Muscle of back (tissue), 3 donors: ENCODE measurements at regions not wholly inside any gene's neighbourhood (a gene's known extent, or its start where the extent isn't known, plus 50 kb on each side); places are given as distances from the start of the nearest gene placed in this dataset.
A peak's percentile ranks its signal among the peaks of the same experiment; 100 is the strongest.

Experiments
- DNase-seq, 3 donors: peaks; one replicate each; pipeline versions ENCODE4 v3.0.0 to v3.0.0-alpha.2; 2013

DNA sequence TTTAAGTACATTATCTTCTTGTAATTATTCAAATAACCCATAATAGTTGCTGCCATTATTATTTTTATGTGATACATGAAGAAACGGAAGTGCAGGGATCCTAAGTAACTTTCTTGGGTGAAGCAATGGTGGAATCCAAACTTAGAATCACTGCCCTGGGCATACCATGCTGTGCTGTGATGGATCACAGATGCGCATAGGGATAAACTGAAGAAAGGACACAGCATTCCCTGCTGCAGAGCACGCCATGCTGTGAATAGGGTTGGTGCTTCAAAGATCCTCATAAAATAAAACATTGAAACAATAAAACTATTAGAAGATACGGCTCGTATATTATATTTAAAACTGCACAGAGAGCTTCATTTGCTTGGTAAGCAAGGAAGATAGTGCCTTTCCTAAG is 211.7 kb upstream of the ADAMTS16 start:
- DNase-seq: no peak

DNA sequence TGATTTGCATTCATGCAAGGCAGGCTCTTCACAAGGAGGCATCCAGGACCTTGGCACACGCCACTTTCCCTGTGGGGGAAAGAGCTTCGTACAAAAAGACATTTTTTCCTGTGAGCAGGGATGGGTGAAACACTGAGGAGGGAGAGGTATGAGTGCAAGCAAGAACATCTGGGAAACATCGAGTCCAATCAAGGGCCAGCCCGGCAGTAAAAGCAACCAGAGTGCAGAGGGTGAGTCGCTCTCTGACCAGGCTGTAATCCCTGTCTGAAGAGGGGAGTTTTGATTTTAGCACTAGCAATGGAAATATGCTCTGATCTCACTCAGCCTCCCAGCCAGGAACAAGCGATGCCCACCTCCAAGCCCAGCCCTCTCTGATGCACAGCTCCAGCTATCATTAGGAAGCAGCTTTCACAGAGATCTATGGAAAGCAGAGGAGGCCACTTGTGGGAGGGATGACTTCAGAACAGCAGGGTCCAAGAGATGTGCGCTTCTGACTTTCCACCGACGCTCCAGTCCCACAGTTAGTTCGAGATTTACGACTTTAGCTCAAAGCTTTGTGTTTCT is 211.0 kb upstream of the ADAMTS16 start:
- DNase-seq: peak in 2 of 3 donors; percentile 36 to 81

DNA sequence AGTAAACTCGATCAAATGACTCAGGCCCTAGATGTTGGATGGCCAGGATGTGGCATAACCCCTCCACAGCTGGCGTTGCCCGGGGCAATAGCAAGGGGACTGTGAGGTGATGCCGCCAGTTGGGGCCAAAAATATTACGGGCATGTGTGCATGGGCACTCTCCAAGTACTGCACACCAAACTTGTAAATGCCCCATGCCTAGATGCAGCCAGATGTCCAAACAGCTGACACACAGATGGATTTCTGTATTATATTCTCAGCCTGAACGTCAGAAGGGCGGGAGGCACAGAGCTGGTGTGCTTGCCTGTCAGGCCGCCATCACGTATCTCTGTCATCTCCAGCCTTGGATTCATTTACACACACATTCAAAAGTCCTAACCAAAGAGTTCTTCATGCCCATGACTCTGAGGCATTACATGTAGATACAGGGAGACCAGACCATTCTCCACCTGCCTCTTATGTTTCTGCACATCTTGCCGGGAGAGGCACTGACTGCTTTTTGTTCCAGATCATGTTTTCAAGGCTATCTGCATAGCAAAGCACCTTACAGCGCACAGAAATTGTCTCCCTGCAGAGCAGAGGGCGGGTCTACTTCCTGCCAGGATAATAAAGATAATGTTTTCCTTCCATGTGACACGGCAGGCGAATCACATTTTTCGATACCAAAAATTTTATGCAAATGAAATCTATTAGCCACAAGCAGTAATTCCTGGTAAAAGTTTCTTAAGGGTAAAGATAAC is 200.9 kb upstream of the ADAMTS16 start:
- peak in 2 of 3 donors; percentile 44 to 60 for DNase-seq

DNA sequence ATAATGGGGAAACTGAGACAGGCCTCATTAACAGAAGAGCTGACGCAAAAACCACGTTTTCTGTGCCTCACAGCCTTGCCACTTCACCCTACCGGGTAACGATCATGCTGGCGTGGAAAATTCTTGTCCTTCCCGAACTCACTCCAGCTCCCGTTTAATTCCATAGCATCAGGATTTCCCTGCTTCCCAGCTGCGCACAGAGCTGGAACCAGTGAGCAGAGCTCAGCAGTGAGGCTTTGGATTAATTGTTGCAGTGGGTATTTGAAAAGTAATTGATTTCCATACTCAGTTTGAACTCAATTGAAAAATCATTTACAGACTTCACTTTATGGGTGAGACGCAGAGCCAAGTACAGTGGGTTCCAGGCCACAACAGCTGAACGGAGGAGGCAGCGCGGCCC is 199.0 kb upstream of the ADAMTS16 start:
- no peak for DNase-seq

DNA sequence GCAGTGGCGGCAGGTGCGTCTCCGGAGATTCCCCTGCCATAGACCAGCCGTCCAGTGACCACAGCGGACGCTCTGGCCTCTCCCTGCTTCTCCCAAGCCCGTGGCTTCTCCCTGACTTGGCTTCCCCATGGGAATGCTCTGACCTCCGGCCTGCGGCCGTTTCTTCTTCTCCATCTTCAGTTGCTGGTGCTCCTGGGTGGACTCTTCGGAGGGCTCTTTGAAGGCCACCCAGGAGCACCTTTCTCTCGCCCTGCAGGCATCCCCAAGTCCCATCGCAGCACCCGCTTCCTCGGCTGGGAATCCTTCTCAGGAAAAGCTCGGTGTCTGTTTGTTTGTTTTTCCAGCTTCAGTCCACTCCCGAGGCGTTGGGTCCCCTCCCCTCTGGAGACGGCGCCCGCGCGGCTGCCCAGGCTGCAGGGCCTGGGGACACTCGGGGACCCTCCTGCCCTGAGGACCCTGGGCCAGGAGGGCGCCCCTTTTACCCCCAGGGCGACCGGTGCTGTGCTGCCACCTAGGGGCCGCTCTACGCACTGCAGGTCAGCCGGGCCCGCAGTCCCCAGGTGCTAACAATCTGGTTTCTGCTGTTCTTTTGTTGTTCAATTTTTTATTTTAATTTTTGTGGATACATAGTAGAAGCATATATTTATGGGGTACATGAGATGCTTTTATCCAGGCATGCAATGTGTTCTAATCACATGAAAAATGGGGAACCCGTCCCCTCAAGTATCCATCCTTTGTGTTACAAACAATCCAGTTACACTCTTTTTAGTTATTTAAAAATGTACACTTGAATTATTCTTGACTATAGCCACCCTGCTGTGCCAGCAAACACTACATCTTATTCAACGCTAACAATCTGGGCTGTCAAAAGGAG is 197.9 kb upstream of the ADAMTS16 start:
- peak in 1 of 3 donors; percentile 41 for DNase-seq

DNA sequence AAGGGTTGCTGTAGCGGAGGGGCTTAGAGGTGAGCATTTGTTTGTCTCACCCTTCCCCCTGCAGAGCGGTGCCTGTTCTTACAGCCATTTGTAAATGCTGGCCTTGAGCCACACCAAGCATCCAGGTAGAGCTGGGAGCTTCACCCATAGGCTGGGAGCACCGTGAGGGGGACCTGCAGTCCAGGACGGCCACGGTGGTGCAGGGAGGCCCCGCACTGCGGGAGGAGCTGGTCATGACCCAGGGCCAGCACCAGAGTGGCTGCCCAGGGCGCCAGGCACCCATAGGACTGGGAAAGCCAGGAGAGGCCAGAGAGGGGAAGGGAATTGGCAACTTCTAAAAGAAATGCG is 197.3 kb upstream of the ADAMTS16 start:
- no peak for DNase-seq

DNA sequence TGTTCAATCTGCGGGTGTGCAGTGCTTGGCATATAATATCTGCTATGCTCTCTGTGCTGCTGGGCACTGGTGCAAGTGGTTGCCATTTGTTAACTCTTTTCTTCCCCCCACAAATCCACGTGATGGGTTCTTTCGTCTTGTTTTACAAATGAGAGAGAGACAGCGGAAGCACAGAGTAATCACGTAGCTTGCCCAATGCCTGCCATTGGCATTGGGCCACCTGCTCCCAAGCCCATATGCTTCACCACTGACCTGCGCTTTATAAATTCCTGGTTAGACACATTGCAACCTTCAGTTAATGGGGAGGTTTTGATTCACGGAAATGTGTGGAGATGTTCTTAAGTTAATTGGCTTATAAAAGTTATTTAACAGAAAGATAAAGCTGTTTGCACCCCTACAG is 194.8 kb upstream of the ADAMTS16 start:
- no peak for DNase-seq

DNA sequence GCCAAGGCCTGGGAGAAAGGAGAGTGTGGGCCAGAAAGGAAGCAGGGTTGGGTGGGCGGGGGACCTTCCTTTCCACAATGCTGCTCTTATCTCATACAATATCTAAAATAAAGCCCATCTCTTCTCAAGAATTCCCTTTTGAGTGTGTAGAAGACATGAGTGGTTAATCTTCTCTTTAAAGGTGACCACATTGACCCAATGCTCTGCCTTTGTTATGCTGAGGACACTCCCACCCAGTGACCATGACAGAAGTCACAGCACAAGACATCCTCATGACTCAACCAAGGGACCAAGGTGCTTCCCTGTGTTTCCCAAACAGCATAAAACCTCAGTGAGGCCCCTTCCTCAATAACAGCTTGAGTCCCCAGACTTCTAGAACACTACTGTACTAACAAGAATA is 193.0 kb upstream of the ADAMTS16 start:
- DNase-seq: no peak

DNA sequence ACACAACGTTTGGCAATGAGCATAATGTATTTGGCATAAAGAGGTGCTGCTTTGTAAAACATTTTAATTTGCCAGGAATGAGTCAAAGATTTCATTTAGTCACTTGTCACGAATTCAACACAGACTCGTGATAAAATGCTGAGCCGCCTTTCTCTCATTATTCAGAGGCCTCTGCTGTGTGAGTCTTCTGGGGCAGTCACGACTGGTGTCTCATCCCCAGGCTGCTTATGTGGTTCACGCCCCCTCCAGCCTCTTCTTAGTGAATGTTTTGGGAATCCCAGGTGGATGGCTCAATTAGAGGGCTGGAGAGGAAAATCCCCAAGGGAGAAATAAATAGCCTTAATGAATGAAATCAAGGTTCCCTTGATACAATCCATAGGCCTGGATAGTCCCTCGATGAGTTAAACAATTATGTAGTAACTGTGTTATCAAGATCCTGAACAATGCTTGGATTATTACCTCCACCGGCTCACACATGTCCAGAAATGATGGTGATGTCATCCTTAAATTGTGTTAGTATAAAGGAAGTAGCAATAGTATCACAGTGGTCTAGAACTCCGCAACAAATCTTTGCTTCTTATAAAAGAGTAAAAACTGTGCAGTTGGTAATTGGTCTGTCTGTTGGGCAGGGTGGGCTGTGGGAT is 192.1 kb upstream of the ADAMTS16 start:
- DNase-seq: peak in 1 of 3 donors; percentile 34

DNA sequence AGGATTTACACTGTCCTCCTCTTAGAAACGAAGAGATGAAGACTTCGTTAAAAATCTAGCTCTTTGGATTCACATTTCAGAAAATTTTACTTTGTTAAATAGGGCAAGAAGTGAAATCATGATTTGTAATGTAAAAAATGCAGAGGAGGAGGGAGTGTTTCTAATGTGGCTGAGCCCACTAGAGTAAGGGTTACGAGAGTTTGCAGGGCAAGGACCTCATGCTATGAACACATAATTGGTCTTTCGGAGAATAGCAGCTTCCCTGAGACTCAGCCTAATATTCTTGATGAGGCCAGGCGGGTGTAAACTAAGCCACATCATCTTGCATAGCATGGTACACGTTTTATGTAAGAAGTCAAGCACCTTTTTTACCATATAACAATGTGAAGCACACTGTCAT is 191.0 kb upstream of the ADAMTS16 start:
- DNase-seq: no peak

DNA sequence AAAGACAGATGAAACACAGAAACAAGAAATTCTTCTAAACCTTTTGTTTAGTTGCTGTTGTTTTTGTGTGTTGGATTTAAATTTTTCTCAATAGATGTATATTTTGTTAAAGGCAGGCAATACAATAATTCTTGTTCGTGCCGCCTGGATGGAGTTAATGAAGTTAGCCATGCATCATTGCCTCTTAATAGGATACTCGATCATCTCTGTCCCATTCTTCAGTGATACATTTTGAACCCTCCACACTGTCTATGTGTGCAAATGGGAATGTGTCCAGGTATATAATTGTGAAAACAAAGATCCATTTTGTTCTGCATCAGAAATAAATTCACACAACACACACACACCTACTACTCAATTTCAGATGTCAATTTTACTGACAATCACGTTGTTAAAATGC is 186.6 kb upstream of the ADAMTS16 start:
- no peak for DNase-seq

DNA sequence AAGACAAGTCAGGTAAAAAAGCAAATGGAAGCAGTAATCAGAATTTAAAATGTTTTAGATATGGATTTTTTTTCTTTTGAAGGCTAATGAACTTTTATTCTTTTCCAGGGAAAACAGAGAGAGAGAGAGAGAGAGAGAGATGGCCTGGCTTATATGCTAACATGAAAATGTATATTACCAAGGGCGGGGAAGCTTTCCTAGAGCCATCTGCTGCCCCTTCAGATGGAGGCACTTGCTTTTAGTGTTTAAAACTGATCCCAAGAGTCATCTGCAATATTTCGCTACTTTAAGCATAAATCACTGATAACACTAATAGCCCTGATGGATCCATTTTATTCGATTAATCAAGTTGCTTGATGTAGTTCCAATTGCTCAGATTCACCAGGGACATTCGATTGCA is 186.1 kb upstream of the ADAMTS16 start:
- DNase-seq: no peak

DNA sequence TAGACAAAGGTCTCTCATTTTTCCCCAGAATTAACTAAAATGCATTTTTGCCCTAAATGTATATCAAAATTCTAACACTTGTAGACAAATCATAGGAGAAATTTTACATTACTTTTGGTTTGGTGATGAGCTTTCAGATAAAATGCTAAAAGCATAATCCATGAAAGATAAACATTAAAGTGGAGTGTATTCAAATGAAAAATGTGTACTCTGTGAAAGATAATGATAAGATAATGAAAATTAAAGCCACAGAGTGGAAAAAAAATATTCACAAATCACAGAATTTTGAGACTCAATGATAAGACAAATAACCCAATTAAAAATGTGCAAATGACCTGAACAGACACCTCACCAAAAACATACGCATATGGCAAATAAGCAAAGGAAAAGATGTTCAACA is 176.9 kb upstream of the ADAMTS16 start:
- DNase-seq: no peak

DNA sequence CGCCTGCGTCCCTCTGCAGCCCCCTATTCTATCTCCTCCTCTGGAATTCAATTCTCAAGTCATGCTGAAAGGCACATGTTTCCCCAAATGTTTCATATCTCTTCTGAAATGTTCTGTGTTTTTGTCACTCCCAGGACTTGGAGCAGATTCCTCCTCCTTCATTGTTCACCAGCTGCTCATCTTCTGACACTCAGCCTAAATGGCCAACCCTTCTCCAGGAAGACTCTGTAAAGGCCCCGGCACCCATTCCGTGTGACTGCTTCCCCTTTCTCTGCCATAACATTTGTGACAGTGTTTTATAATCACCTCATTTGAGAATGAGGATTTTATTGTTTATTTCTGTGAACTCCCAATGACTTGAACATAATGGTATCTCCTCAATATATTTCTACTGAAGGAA is 170.8 kb upstream of the ADAMTS16 start:
- DNase-seq: no peak

DNA sequence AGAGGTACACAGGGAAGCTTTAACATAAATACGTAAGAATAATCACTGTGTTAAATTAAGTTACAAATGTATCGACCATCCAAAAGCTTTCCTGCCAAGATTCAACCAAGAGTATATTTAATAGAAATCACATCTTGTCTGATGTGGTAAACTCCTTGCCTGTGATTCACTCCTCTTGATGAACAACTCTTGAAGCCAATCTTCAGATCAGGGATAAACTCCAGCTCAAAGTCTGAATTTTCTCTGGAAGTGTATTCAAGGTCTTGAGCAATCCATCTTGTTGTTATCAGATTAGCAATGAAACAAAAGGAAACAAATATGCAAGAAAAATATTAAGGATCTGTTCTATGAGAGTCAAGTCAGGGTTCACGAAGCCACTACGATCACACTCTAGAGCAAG is 170.0 kb upstream of the ADAMTS16 start:
- no peak for DNase-seq

DNA sequence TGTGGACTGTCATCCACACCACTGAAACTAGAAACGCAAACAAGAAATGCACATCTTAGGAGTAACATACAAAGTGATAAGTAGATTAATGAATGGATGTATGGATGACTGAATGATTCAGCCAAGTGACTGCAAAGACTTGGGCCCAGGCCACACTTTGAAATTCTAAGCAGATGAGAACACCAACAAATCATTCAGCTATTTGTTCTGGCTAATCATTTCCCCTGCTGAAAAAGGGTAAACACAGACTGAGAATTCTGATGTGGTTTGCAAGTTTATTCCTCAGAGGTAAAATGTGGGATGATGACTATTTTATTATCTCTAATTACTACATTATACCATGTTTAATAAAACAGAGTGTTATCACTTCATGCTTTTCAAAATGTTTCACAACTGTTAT is 163.2 kb upstream of the ADAMTS16 start:
- DNase-seq: peak in 2 of 3 donors; percentile 23 to 42

DNA sequence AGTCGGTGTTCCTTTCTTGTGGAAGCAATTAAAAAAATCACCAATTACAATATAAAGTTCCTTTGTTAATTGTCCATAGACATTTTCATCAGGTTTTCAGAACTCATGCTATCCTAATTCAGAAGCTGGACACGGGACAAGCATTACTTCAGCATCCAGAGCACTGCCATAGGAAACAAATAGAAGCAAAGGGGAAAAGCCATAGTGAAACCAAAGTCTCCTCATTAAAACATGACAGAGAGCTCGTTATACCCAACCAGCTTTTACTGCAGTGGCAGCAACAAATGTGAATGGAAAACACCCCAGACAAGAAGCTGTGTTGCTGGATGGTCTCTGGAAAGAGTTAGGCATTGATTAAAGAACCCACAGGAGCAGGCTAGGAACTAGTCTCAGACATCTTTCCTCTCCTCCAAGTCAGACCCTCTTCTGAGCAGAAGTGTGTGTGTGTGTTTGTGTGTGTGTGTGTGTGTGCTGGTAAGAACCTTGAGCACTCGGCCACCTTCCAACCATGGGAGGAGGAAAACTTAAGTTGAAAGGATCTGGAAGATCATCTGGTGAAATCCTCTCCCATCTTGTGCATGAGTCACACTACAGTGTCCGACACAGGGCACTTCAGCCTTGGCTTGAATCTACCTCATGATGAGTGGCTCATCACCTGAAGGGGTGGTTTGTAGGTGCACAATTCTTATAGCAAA is 162.6 kb upstream of the ADAMTS16 start:
- DNase-seq: peak in 2 of 3 donors; percentile 38 to 54

DNA sequence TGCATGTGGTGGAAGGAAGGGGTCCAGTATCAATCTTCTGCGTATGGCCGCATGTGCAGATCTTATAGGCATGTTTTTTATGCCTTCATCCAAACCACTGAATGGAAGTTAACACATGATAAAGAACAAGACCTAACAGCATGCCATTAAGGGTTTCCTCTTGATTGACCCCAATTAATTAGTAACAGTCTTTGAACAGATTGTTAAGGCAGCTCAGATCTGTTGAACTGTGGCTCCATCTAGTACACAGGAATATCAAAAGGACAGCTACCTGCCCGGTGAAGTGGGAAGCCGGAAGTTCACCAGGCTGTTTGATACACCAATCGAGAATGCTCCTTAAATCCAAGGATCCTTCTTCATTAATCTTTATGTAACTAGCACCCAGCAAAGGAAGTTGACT is 159.9 kb upstream of the ADAMTS16 start:
- DNase-seq: no peak

DNA sequence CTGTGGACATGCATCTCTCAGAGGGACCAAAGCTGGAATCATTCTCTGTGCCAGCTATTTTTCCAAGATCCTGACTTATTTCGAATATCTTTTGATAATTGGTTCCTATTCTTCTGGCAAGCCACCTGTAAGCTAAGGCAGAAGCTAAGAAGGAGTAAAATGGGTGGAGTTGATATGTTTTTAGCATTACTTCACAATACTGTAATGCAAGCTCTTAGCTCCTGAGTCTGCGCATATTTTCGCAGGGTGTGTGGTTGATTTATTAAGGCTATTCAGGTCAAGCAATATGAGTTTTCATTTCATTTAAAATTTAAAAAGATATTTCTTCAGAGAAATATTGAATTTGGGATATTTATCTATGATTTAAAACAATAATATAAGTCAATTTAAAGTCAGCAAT is 158.5 kb upstream of the ADAMTS16 start:
- peak in 1 of 3 donors; percentile 11 for DNase-seq

DNA sequence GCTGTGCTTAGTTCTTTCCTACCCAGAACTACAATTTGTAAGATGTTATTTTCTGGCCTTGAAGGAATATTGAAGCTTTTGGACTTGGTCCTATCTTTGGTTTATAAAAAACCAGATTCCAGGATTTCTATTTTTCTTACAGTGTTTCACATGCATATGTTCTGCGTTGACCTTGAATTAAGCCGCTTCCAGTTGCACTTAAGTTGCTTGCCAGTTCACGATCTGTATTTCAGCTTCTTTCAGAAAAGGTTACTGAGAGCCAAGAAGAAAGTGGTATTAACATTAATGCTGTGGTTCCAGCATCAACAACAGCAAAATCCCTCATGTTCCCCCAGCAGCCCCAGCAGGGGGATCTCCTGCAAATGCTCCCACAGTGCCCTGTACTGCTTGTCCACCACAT is 156.4 kb upstream of the ADAMTS16 start:
- DNase-seq: peak in 1 of 3 donors; percentile 59

DNA sequence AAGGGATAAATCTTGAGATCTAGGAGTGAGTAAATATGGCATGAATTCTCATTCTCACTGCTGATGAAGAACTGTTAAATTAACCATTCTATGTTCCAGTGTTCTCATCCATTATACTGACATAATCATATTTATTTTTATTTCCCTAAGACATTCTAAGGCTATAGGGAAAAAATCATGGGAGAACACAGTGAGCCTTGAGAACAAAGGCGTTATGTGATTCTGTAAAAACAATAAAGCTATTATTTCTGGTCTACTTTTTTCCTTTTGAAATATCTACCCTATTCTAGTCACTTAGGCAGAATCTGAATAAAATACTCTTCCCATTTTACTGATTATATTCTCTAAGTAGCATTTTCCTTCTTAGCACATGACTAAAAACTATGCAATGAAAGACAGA is 155.7 kb upstream of the ADAMTS16 start:
- DNase-seq: no peak

DNA sequence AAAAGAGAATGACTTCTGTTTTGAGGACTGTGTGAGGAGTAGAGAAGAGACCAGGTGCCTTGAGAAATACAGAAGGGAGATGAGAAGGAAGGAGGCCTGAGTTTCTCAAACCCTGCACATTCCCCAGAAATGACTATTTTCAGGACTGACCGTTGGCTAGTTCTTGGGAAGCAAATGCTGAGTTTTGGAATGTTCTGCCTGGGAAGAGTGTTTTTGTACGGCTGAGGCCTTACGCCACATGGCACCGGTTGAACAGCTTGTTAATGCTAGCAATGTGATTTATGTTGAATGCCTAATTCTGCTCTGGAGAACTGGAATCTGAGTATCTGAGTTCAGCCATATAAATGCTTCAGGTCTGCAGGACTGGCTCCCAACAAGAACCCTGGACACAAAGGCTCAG is 152.7 kb upstream of the ADAMTS16 start:
- no peak for DNase-seq
